ENCODE measurements at regions not wholly inside any gene's neighbourhood (a gene's known extent, or its start where the extent isn't known, plus 50 kb on each side); places are given as distances from the start of the nearest gene placed in this dataset.

DNA sequence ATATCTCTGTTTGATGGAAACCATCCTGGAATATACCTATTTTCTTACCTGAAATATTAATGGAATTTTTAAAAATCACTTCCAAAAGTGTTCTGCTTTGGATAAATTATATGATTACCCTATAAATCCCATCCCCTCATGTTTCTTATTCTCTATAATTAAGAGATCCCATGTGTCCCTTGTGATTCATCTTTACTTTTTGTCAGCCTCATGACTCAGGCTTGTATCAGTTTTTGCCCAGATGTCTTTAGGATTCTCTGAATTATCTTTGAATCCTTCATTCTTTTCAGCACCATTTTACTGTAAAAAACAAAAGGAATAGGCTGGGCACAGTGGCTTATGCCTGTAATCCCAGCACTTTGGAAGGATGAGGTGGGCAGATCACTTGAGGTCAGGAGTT, 804.5 kb upstream of the CITED2 start:
- no peaks in the 10 kb centered on the region for H3K36me3 ChIP-seq (ENCODE audit: control insufficient read depth, insufficient read depth, low read length)
- H2AK5ac ChIP-seq (ENCODE audit: low read length), result no peak overlapping the region
- H4K8ac ChIP-seq (ENCODE audit: low read depth, low read length), result no peak overlapping the region
- no peaks in the 10 kb centered on the region for H3K79me1 ChIP-seq (ENCODE audit: low read length)
- H3K27me3 ChIP-seq (ENCODE audit: insufficient read depth, low read length, poor library complexity), result no peaks in the 10 kb centered on the region
- no peak overlapping the region for H3K4ac ChIP-seq (ENCODE audit: low read depth, low read length)
- H4K5ac ChIP-seq (ENCODE audit: low read length), result no peak overlapping the region
- H2BK15ac ChIP-seq (replicated peaks; ENCODE audit: low read depth), result no peak overlapping the region
- no peaks in the 10 kb centered on the region for H3K79me2 ChIP-seq (ENCODE audit: control insufficient read depth, insufficient read depth, low read length)
- H3K18ac ChIP-seq (ENCODE audit: low read length), result no peak overlapping the region
- no peak overlapping the region for H3K9ac ChIP-seq (ENCODE audit: low read length)
- no peak overlapping the region for H3K27ac ChIP-seq (ENCODE audit: low read depth, low read length)
- no peaks in the 10 kb centered on the region for H3K4me1 ChIP-seq (ENCODE audit: control insufficient read depth, low read depth, low read length)
- H2BK5ac ChIP-seq (ENCODE audit: low read length), result no peak overlapping the region
- H3K23ac ChIP-seq (ENCODE audit: low read length), result no peak overlapping the region
- H3K4me2 ChIP-seq (ENCODE audit: low read length), result no peak overlapping the region
- H2BK120ac ChIP-seq (ENCODE audit: low read depth, low read length), result no peak overlapping the region
- H3K4me3 ChIP-seq (ENCODE audit: low read length), result no peak overlapping the region
- DNase-seq, result no peak
- H3K56ac ChIP-seq (ENCODE audit: low read length), result no peak overlapping the region

- no peaks in the 10 kb centered on the region for H3K36me3 ChIP-seq (ENCODE audit: control insufficient read depth, insufficient read depth, low read length)
- H3K4me1 ChIP-seq (ENCODE audit: control insufficient read depth, low read depth, low read length), result no peaks in the 10 kb centered on the region
- no peak for DNase-seq
- no peak overlapping the region for H3K27ac ChIP-seq (ENCODE audit: low read depth, low read length)
- H2AK5ac ChIP-seq (ENCODE audit: low read length), result no peak overlapping the region
- H3K79me1 ChIP-seq (ENCODE audit: low read length), result no peaks in the 10 kb centered on the region
- no peak overlapping the region for H3K56ac ChIP-seq (ENCODE audit: low read length)
- H3K9ac ChIP-seq (ENCODE audit: low read length), result no peak overlapping the region
- no CpG with 5 or more reads among the region's 1 CpG for WGBS (ENCODE audit: extremely low coverage, insufficient coverage, low lambda C conversion rate)
- H3K4me2 ChIP-seq (ENCODE audit: low read length), result no peak overlapping the region
- H3K18ac ChIP-seq (ENCODE audit: low read length), result no peak overlapping the region
- no peak overlapping the region for H3K23ac ChIP-seq (ENCODE audit: low read length)
- H3K4me3 ChIP-seq (ENCODE audit: low read length), result no peak overlapping the region
- no peak overlapping the region for H4K5ac ChIP-seq (ENCODE audit: low read length)
- H2BK5ac ChIP-seq (ENCODE audit: low read length), result no peak overlapping the region
- H3K4ac ChIP-seq (ENCODE audit: low read depth, low read length), result no peak overlapping the region
- H4K8ac ChIP-seq (ENCODE audit: low read depth, low read length), result no peak overlapping the region
- no peaks in the 10 kb centered on the region for H3K27me3 ChIP-seq (ENCODE audit: insufficient read depth, low read length, poor library complexity)
- no peak overlapping the region for H2BK15ac ChIP-seq (replicated peaks; ENCODE audit: low read depth)
- H2BK120ac ChIP-seq (ENCODE audit: low read depth, low read length), result no peak overlapping the region
- no peaks in the 10 kb centered on the region for H3K79me2 ChIP-seq (ENCODE audit: control insufficient read depth, insufficient read depth, low read length)
These were observed 804.1 kb upstream of the CITED2 start for GRCh38 chr6:140178520-140178919.

GRCh38 chr6:140176306-140176705, 801.9 kb upstream of the CITED2 start:
- no peaks in the 10 kb centered on the region for H3K4me1 ChIP-seq (ENCODE audit: control insufficient read depth, low read depth, low read length)
- H2BK5ac ChIP-seq (ENCODE audit: low read length), result no peak overlapping the region
- no peak for DNase-seq
- no peak overlapping the region for H3K18ac ChIP-seq (ENCODE audit: low read length)
- no CpG with 5 or more reads among the region's 1 CpG for WGBS (ENCODE audit: extremely low coverage, insufficient coverage, low lambda C conversion rate)
- no peak overlapping the region for H4K8ac ChIP-seq (ENCODE audit: low read depth, low read length)
- H4K5ac ChIP-seq (ENCODE audit: low read length), result no peak overlapping the region
- no peak overlapping the region for H2BK15ac ChIP-seq (replicated peaks; ENCODE audit: low read depth)
- no peak overlapping the region for H3K9ac ChIP-seq (ENCODE audit: low read length)
- H3K36me3 ChIP-seq (ENCODE audit: control insufficient read depth, insufficient read depth, low read length), result no peaks in the 10 kb centered on the region
- H3K27me3 ChIP-seq (ENCODE audit: insufficient read depth, low read length, poor library complexity), result no peaks in the 10 kb centered on the region
- H3K23ac ChIP-seq (ENCODE audit: low read length), result no peak overlapping the region
- H3K4me3 ChIP-seq (ENCODE audit: low read length), result no peak overlapping the region
- H3K56ac ChIP-seq (ENCODE audit: low read length), result no peak overlapping the region
- H2AK5ac ChIP-seq (ENCODE audit: low read length), result no peak overlapping the region
- no peak overlapping the region for H2BK120ac ChIP-seq (ENCODE audit: low read depth, low read length)
- no peak overlapping the region for H3K4ac ChIP-seq (ENCODE audit: low read depth, low read length)
- H3K4me2 ChIP-seq (ENCODE audit: low read length), result no peak overlapping the region
- H3K79me1 ChIP-seq (ENCODE audit: low read length), result no peaks in the 10 kb centered on the region
- H3K27ac ChIP-seq (ENCODE audit: low read depth, low read length), result no peak overlapping the region
- no peaks in the 10 kb centered on the region for H3K79me2 ChIP-seq (ENCODE audit: control insufficient read depth, insufficient read depth, low read length)

DNA sequence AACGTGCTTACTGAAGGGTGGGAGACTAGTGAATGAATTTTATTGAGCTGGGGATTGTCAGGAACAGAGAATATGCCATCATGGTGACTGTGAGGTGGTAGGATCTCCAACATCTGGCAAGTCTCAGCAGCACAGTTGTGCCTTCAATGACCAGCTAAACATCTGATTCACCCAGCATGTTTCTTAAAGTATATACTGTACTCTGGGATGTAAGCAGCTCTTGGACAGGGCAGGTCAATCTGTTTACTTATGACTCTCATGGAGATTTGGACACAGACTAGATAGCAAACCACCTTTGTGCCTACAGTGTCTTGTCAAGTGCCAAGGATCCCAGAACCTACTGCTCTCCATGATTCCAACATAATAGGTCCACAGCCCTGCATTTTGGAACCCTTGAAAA, 801.0 kb upstream of the CITED2 start:
- Histone ChIP-seq H3K4ac (ENCODE audit: low read depth, low read length) (no peak overlapping the region), H3K18ac (ENCODE audit: low read length) (no peak overlapping the region), H2BK15ac (replicated peaks; ENCODE audit: low read depth) (no peak overlapping the region), H3K27me3 (ENCODE audit: insufficient read depth, low read length, poor library complexity) (no peaks in the 10 kb centered on the region), H3K79me2 (ENCODE audit: control insufficient read depth, insufficient read depth, low read length) (no peaks in the 10 kb centered on the region), H3K4me1 (ENCODE audit: control insufficient read depth, low read depth, low read length) (no peaks in the 10 kb centered on the region), H3K23ac (ENCODE audit: low read length) (no peak overlapping the region), H2BK5ac (ENCODE audit: low read length) (no peak overlapping the region), H3K4me2 (ENCODE audit: low read length) (no peak overlapping the region), H3K27ac (ENCODE audit: low read depth, low read length) (no peak overlapping the region), H4K5ac (ENCODE audit: low read length) (no peak overlapping the region), H4K8ac (ENCODE audit: low read depth, low read length) (no peak overlapping the region), H2AK5ac (ENCODE audit: low read length) (no peak overlapping the region), H3K4me3 (ENCODE audit: low read length) (no peak overlapping the region), H3K9ac (ENCODE audit: low read length) (no peak overlapping the region), H3K56ac (ENCODE audit: low read length) (no peak overlapping the region), H3K79me1 (ENCODE audit: low read length) (no peaks in the 10 kb centered on the region), H3K36me3 (ENCODE audit: control insufficient read depth, insufficient read depth, low read length) (no peaks in the 10 kb centered on the region), H2BK120ac (ENCODE audit: low read depth, low read length) (no peak overlapping the region)
- DNase-seq, result no peak
- no CpG with 5 or more reads among the region's 1 CpG for WGBS (ENCODE audit: extremely low coverage, insufficient coverage, low lambda C conversion rate)

GRCh38 chr6:140174524-140174923, 800.1 kb upstream of the CITED2 start:
- no peak for DNase-seq
- H3K18ac ChIP-seq (ENCODE audit: low read length), result no peak overlapping the region
- no peak overlapping the region for H3K4ac ChIP-seq (ENCODE audit: low read depth, low read length)
- no peaks in the 10 kb centered on the region for H3K79me2 ChIP-seq (ENCODE audit: control insufficient read depth, insufficient read depth, low read length)
- no peaks in the 10 kb centered on the region for H3K79me1 ChIP-seq (ENCODE audit: low read length)
- no peak overlapping the region for H2BK5ac ChIP-seq (ENCODE audit: low read length)
- H2BK15ac ChIP-seq (replicated peaks; ENCODE audit: low read depth), result no peak overlapping the region
- H3K9ac ChIP-seq (ENCODE audit: low read length), result no peak overlapping the region
- H2BK120ac ChIP-seq (ENCODE audit: low read depth, low read length), result no peak overlapping the region
- H3K4me1 ChIP-seq (ENCODE audit: control insufficient read depth, low read depth, low read length), result no peaks in the 10 kb centered on the region
- H4K8ac ChIP-seq (ENCODE audit: low read depth, low read length), result no peak overlapping the region
- no peaks in the 10 kb centered on the region for H3K27me3 ChIP-seq (ENCODE audit: insufficient read depth, low read length, poor library complexity)
- H3K23ac ChIP-seq (ENCODE audit: low read length), result no peak overlapping the region
- H3K4me2 ChIP-seq (ENCODE audit: low read length), result no peak overlapping the region
- WGBS (ENCODE audit: extremely low coverage, insufficient coverage, low lambda C conversion rate), result no CpG with 5 or more reads among the region's 2 CpGs
- no peak overlapping the region for H3K4me3 ChIP-seq (ENCODE audit: low read length)
- H3K27ac ChIP-seq (ENCODE audit: low read depth, low read length), result no peak overlapping the region
- H4K5ac ChIP-seq (ENCODE audit: low read length), result no peak overlapping the region
- H3K56ac ChIP-seq (ENCODE audit: low read length), result no peak overlapping the region
- no peaks in the 10 kb centered on the region for H3K36me3 ChIP-seq (ENCODE audit: control insufficient read depth, insufficient read depth, low read length)
- no peak overlapping the region for H2AK5ac ChIP-seq (ENCODE audit: low read length)

DNA sequence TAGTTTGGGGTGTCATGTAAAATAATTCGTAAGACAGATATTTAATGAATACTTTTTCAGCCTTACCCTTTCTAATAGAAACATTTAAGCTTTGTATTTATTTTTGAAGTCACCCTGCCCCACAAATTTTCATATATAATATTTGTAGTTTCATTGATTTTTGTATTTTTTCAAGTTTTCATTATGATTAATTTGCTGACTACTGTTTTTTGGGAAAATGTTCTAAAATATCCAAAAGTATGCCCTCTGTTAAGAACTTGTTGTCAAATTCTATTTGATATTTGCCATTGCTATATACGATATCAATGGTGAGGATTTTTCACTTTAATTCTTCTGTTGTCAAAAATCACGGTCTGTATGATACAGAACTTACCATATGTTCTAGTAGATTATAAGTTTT, 793.9 kb upstream of the CITED2 start:
- Histone ChIP-seq H4K8ac (ENCODE audit: low read depth, low read length) (no peak overlapping the region), H3K27me3 (ENCODE audit: insufficient read depth, low read length, poor library complexity) (no peaks in the 10 kb centered on the region), H2BK15ac (replicated peaks; ENCODE audit: low read depth) (no peak overlapping the region), H2BK5ac (ENCODE audit: low read length) (no peak overlapping the region), H2AK5ac (ENCODE audit: low read length) (no peak overlapping the region), H4K5ac (ENCODE audit: low read length) (no peak overlapping the region), H3K4ac (ENCODE audit: low read depth, low read length) (no peak overlapping the region), H3K36me3 (ENCODE audit: control insufficient read depth, insufficient read depth, low read length) (no peaks in the 10 kb centered on the region), H2BK120ac (ENCODE audit: low read depth, low read length) (no peak overlapping the region), H3K79me2 (ENCODE audit: control insufficient read depth, insufficient read depth, low read length) (no peaks in the 10 kb centered on the region), H3K56ac (ENCODE audit: low read length) (no peak overlapping the region), H3K27ac (ENCODE audit: low read depth, low read length) (no peak overlapping the region), H3K4me2 (ENCODE audit: low read length) (no peak overlapping the region), H3K4me3 (ENCODE audit: low read length) (no peak overlapping the region), H3K4me1 (ENCODE audit: control insufficient read depth, low read depth, low read length) (no peaks in the 10 kb centered on the region), H3K23ac (ENCODE audit: low read length) (no peak overlapping the region), H3K18ac (ENCODE audit: low read length) (no peak overlapping the region), H3K79me1 (ENCODE audit: low read length) (no peaks in the 10 kb centered on the region), H3K9ac (ENCODE audit: low read length) (no peak overlapping the region)
- no CpG with 5 or more reads among the region's 3 CpGs for WGBS (ENCODE audit: extremely low coverage, insufficient coverage, low lambda C conversion rate)
- no peak for DNase-seq

Measured in mesendoderm (in vitro differentiated cells).